ENCODE measurements at regions not wholly inside any gene's neighbourhood (a gene's known extent, or its start where the extent isn't known, plus 50 kb on each side); places are given as distances from the start of the nearest gene placed in this dataset.

- H3K9me2 ChIP-seq (replicated peaks; ENCODE audit: low read length): no peaks in the 10 kb centered on the region
- no peak overlapping the region for H3K4me3 ChIP-seq (ENCODE audit: low read length)
- no TSS peak for BruUV-seq (replicated peaks)
- CTCF ChIA-PET: no interaction called here
- DNase-seq: no peak
- no peak overlapping the region for H3K4me2 ChIP-seq (ENCODE audit: low read length)
- TF ChIP-seq EZH2 (IDR thresholded peaks at IDR 0.05; ENCODE audit: low read length, unreplicated experiment) (no peak), CTCF (conservative IDR thresholded peaks at IDR 0.05; ENCODE audit: low read depth, low read length) (no peak), EZH2phosphoT487 (IDR thresholded peaks at IDR 0.05; ENCODE audit: borderline replicate concordance, low read length) (no peak)
- H3K9me3 ChIP-seq (ENCODE audit: low read length): no peaks in the 10 kb centered on the region
- POLR2A ChIA-PET (ENCODE audit: unreplicated experiment): no interaction called here
- no peaks in the 10 kb centered on the region for H3K36me3 ChIP-seq (ENCODE audit: low read depth, low read length)
- H2AFZ ChIP-seq (ENCODE audit: low read length): no peak overlapping the region
- no peaks in the 10 kb centered on the region for H3K79me2 ChIP-seq (ENCODE audit: low read length)
- H3K27me3 ChIP-seq (ENCODE audit: low read length): no peaks in the 10 kb centered on the region
- ATAC-seq: no peak
- intact Hi-C loops (cut with micrococcal nuclease): no loop called here
- H3F3A ChIP-seq (ENCODE audit: low read length, unreplicated experiment): no peaks in the 10 kb centered on the region
- H4K20me1 ChIP-seq (ENCODE audit: low read length): no peaks in the 10 kb centered on the region
- H3K27ac ChIP-seq (ENCODE audit: low read length): no peak overlapping the region
- H3K4me1 ChIP-seq (ENCODE audit: insufficient read depth, low read length): no peaks in the 10 kb centered on the region
- no peak overlapping the region for H3K9ac ChIP-seq (ENCODE audit: low read length)
These were observed 559.0 kb upstream of the ADARB2 start for GRCh38 chr10:2296179-2296891.

GRCh38 chr10:2294739-2295138 is 557.4 kb upstream of the ADARB2 start:
- Histone ChIP-seq H3F3A (ENCODE audit: low read length, unreplicated experiment) (no peaks in the 10 kb centered on the region), H3K9me3 (ENCODE audit: low read length) (no peaks in the 10 kb centered on the region), H3K9me2 (replicated peaks; ENCODE audit: low read length) (no peaks in the 10 kb centered on the region), H3K4me3 (ENCODE audit: low read length) (no peak overlapping the region), H3K36me3 (ENCODE audit: low read depth, low read length) (no peaks in the 10 kb centered on the region), H3K27ac (ENCODE audit: low read length) (no peak overlapping the region), H3K4me2 (ENCODE audit: low read length) (no peak overlapping the region), H3K4me1 (ENCODE audit: insufficient read depth, low read length) (no peaks in the 10 kb centered on the region), H3K9ac (ENCODE audit: low read length) (no peak overlapping the region), H3K79me2 (ENCODE audit: low read length) (no peaks in the 10 kb centered on the region), H3K27me3 (ENCODE audit: low read length) (no peaks in the 10 kb centered on the region), H2AFZ (ENCODE audit: low read length) (no peak overlapping the region), H4K20me1 (ENCODE audit: low read length) (no peaks in the 10 kb centered on the region)
- CTCF ChIA-PET: no interaction called here
- intact Hi-C loops (cut with micrococcal nuclease): no loop called here
- TF ChIP-seq CTCF (conservative IDR thresholded peaks at IDR 0.05; ENCODE audit: low read depth, low read length) (no peak), EZH2phosphoT487 (IDR thresholded peaks at IDR 0.05; ENCODE audit: borderline replicate concordance, low read length) (no peak), EZH2 (IDR thresholded peaks at IDR 0.05; ENCODE audit: low read length, unreplicated experiment) (no peak)
- ATAC-seq (no peak), DNase-seq (no peak)
- BruUV-seq (replicated peaks): no TSS peak
- POLR2A ChIA-PET (ENCODE audit: unreplicated experiment): no interaction called here

GRCh38 chr10:2284071-2284470 is 546.7 kb upstream of the ADARB2 start:
- no peak for DNase-seq
- intact Hi-C loops (cut with micrococcal nuclease): no loop called here
- no peak overlapping the region for H3K4me2 ChIP-seq (ENCODE audit: low read length)
- H3F3A ChIP-seq (ENCODE audit: low read length, unreplicated experiment): no peaks in the 10 kb centered on the region
- H3K27me3 ChIP-seq (ENCODE audit: low read length): no peaks in the 10 kb centered on the region
- BruUV-seq (replicated peaks): no TSS peak
- H4K20me1 ChIP-seq (ENCODE audit: low read length): no peaks in the 10 kb centered on the region
- no peak overlapping the region for H2AFZ ChIP-seq (ENCODE audit: low read length)
- TF ChIP-seq EZH2 (IDR thresholded peaks at IDR 0.05; ENCODE audit: low read length, unreplicated experiment): no peak
- TF ChIP-seq CTCF (conservative IDR thresholded peaks at IDR 0.05; ENCODE audit: low read depth, low read length): no peak
- TF ChIP-seq EZH2phosphoT487 (IDR thresholded peaks at IDR 0.05; ENCODE audit: borderline replicate concordance, low read length): no peak
- no peaks in the 10 kb centered on the region for H3K79me2 ChIP-seq (ENCODE audit: low read length)
- H3K4me1 ChIP-seq (ENCODE audit: insufficient read depth, low read length): no peaks in the 10 kb centered on the region
- H3K9me2 ChIP-seq (replicated peaks; ENCODE audit: low read length): no peaks in the 10 kb centered on the region
- no peaks in the 10 kb centered on the region for H3K9me3 ChIP-seq (ENCODE audit: low read length)
- no peak overlapping the region for H3K9ac ChIP-seq (ENCODE audit: low read length)
- no peaks in the 10 kb centered on the region for H3K36me3 ChIP-seq (ENCODE audit: low read depth, low read length)
- CTCF ChIA-PET: no interaction called here
- no peak overlapping the region for H3K4me3 ChIP-seq (ENCODE audit: low read length)
- POLR2A ChIA-PET (ENCODE audit: unreplicated experiment): no interaction called here
- ATAC-seq: no peak
- H3K27ac ChIP-seq (ENCODE audit: low read length): no peak overlapping the region

All from PC-3 (cell line).